K562 (cell line): ENCODE measurements at regions not wholly inside any gene's neighbourhood (a gene's known extent, or its start where the extent isn't known, plus 50 kb on each side); places are given as distances from the start of the nearest gene placed in this dataset.

ENCODE experiments used
- ATAC-seq: fragments of 200-7000 bp; cut with Tn5 transposase; 3 replicates; pipeline ENCODE4 v1.9.1; 2020; ENCODE audit warnings: moderate library complexity
- BruUV-seq: library from RNA; stranded (reverse); fragments of 400-500 nt; replicated peaks from 2 replicates; lab custom pipeline; 2021; lab: Mats Ljungman, UMichigan
- CTCF ChIA-PET: fragments of 300-600 bp; formaldehyde crosslinking; extraction: SDS; loops from one replicate; lab custom pipeline; 2021; ENCODE audit warnings: low intra/inter-chr PET ratio; lab: Yijun Ruan, JAX
- POLR2A ChIA-PET: fragments of 300-600, 350-650 bp; sonication (Branson Sonifier 250); formaldehyde crosslinking; extraction: SDS; loops from one replicate; lab custom pipeline; 2021; ENCODE audit warnings: antibody characterized with exemption, inconsistent platforms; lab: Yijun Ruan, JAX
- DNase-seq, 4 experiments: peaks; one replicate each; pipeline versions ENCODE4 v3.0.0 to v3.0.0-alpha.2; 2011 to 2018; ENCODE audit warnings: low spot score in 3 of 4, mixed read lengths in 3 of 4; ENCODE audit errors: extremely low read depth in 1 of 4
- FAIRE-seq: peaks from 2 replicates; lab custom pipeline; 2011; peaks lifted over from hg19 to GRCh38; lab: Jason Lieb, UNC
- H2AFZ ChIP-seq: 2 replicates; pipeline ENCODE4 v1.6.0; 2011; ENCODE audit warnings: low read depth, low read length, control low read depth, inconsistent platforms
- H3K27ac ChIP-seq: fragments of 200-600 bp; 3 replicates; pipeline ENCODE4 v1.8.0; 2011; ENCODE audit warnings: low read depth, mild to moderate bottlenecking, control low read depth, inconsistent platforms, low read length, moderate library complexity, mixed read lengths; ENCODE audit errors: extremely low read depth
- H3K27me3 ChIP-seq, 2 experiments: fragments of 300-600 bp in 1 of 2; 2 replicates in 1 of 2; 3 replicates in 1 of 2; pipeline versions ENCODE4 v1.6.0 to v1.8.0; 2011; ENCODE audit warnings: inconsistent platforms in 2 of 2, low read length in 2 of 2, mild to moderate bottlenecking in 1 of 2, mixed read lengths in 1 of 2, moderate library complexity in 1 of 2; ENCODE audit not compliant: control insufficient read depth in 2 of 2, insufficient read depth in 2 of 2
- H3K36me3 ChIP-seq: fragments of 300-600 bp; 3 replicates; pipeline ENCODE4 v1.8.0; 2011; ENCODE audit warnings: mild to moderate bottlenecking, low read length, inconsistent platforms; ENCODE audit not compliant: control insufficient read depth, insufficient read depth
- H3K4me1 ChIP-seq, 2 experiments: fragments of 200-600 bp in 1 of 2; replicated peaks in 1 of 2; 2 replicates in 1 of 2; 3 replicates in 1 of 2; pipeline versions ENCODE4 v1.5.1 to v1.8.0; 2011; ENCODE audit warnings: inconsistent platforms in 2 of 2, low read length in 2 of 2, mild to moderate bottlenecking in 1 of 2, mixed read lengths in 1 of 2, moderate library complexity in 1 of 2; ENCODE audit not compliant: control insufficient read depth in 2 of 2, insufficient read depth in 2 of 2
- H3K4me2 ChIP-seq: 2 replicates; pipeline ENCODE4 v1.6.1; 2011; ENCODE audit warnings: low read length, control low read depth, inconsistent platforms, mixed read lengths; ENCODE audit not compliant: insufficient read depth
- H3K4me3 ChIP-seq: fragments of 200-600 bp; sonication (generic), shearing (Covaris generic); 2 replicates; pipeline ENCODE4 v1.5.1; 2016; ENCODE audit warnings: control low read depth, inconsistent platforms
- H3K79me2 ChIP-seq: fragments of 200-600 bp; 3 replicates; pipeline ENCODE4 v1.8.0; 2011; ENCODE audit warnings: low read length, inconsistent platforms; ENCODE audit not compliant: control insufficient read depth, insufficient read depth
- H3K9ac ChIP-seq, 2 experiments: 2 replicates each; pipeline versions ENCODE4 v1.6.0 to v1.6.1; 2011; ENCODE audit warnings: low read depth in 2 of 2, low read length in 2 of 2, control low read depth in 1 of 2, inconsistent platforms in 1 of 2, mild to moderate bottlenecking in 1 of 2, mixed read lengths in 1 of 2; ENCODE audit not compliant: insufficient read depth in 1 of 2
- H3K9me1 ChIP-seq: one replicate; pipeline ENCODE4 v1.6.0; 2011; ENCODE audit warnings: inconsistent platforms, mild to moderate bottlenecking, low read length, moderate library complexity; ENCODE audit not compliant: control insufficient read depth, insufficient read depth
- H3K9me3 ChIP-seq: replicated peaks from 2 replicates; pipeline ENCODE4 v1.5.1; 2011; ENCODE audit warnings: low read depth, low read length, inconsistent platforms; ENCODE audit not compliant: control insufficient read depth, insufficient read depth
- H4K20me1 ChIP-seq: replicated peaks from 2 replicates; pipeline ENCODE4 v1.6.1; 2011; ENCODE audit warnings: low read length, inconsistent platforms, mixed read lengths; ENCODE audit not compliant: control insufficient read depth, insufficient read depth
- FOSL1 ChIP-seq: fragments of 200-800 bp; sonication (Bioruptor generic); conservative IDR thresholded peaks from 2 replicates; pipeline ENCODE4 v1.6.1; 2016; ENCODE audit warnings: missing genetic modification characterization, missing compliant biosample characterization
- NCOA1 ChIP-seq: fragments of 450-650 bp; IDR thresholded peaks from 2 replicates; pipeline ENCODE4 v1.6.1; 2016; ENCODE audit warnings: low read depth
- SETDB1 ChIP-seq: IDR thresholded peaks from one replicate; pipeline ENCODE4 v1.6.1; 2012; ENCODE audit warnings: low read length, control low read depth, inconsistent platforms
- WGBS: fragments of 100-300 bp; shearing (Covaris generic); methylation state at CpG from one replicate; pipeline ENCODE4 v1.1.6; 2016; ENCODE audit warnings: low coverage, mixed read lengths; ENCODE audit not compliant: insufficient coverage; ENCODE audit errors: missing lambda C conversion rate; 5-methylcytosine and 5-hydroxymethylcytosine counted together
- in situ Hi-C: fragments of 300-500 bp; cut with MboI; formaldehyde crosslinking; loops from 4 replicates; pipeline ENCODE4 v1.15.0; 2018; ENCODE audit warnings: inconsistent platforms, mixed read lengths
- intact Hi-C: fragments of 100-400 bp; cut with micrococcal nuclease; formaldehyde crosslinking; loops from 2 replicates; pipeline ENCODE4 v1.14.2; 2022
- TF ChIP-seq, protein P1 (sequence below), 2 experiments: fragments of 450-650 bp in 1 of 2; sonication (generic) in 1 of 2; formaldehyde crosslinking in 1 of 2; IDR thresholded peaks in 1 of 2; conservative IDR thresholded peaks in 1 of 2; 2 replicates each; pipeline versions ENCODE4 v1.6.1 to v1.8.1; 2016 to 2023; ENCODE audit warnings: mild to moderate bottlenecking in 2 of 2, moderate library complexity in 2 of 2, inconsistent platforms in 1 of 2, missing genetic modification reagents in 1 of 2
- TF ChIP-seq, protein P2 (sequence below): fragments of 200-800 bp; sonication (Bioruptor generic); IDR thresholded peaks from 2 replicates; pipeline ENCODE4 v1.6.1; 2016; ENCODE audit warnings: missing genetic modification characterization, missing compliant biosample characterization

DNA sequence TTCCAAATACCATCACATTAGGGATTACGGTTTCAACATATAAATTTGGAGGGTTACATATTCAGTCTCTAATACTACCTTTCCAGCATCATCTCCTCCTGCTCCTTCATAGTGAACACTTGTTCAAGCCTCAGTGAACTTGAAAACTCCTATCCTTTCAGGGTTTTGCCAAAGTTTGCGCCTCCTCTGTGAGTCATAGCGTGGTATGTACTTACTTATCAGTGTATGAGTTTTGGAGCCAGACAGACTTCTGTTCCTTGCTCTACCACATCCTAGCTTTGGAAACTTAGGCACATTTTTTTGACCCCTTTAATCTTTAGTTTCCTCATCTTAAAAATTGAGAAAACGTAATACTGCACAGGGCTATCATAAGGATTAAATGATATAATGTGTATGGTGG, 160.1 kb upstream of the ZC3H12C start:
- ATAC-seq (peak; percentile 77), FAIRE-seq (peak; percentile 42), DNase-seq (peak in 2 of 4 experiments; percentile 19 to 31)
- H3K4me1 ChIP-seq = peaks cover 0 to 2% of the 10 kb centered on the region in 2 experiments; a peak in 1 of 5 replicates
- BruUV-seq = no TSS peak
- no peak overlapping the region for H3K9ac ChIP-seq
- no peaks in the 10 kb centered on the region for H3K27me3 ChIP-seq
- H2AFZ ChIP-seq = peak overlapping the region; percentile 56; the same call in 1 of the 2 replicates
- ChIA-PET POLR2A (interaction anchor here (0.8 to 1.0 kb wide), 3 partner anchors 18 to 1177 kb away, joined by 3 to 4 read pairs (median 3); no protein-coding TSS in a partner anchor), CTCF (no interaction called here)
- no peak overlapping the region for H3K4me3 ChIP-seq
- H3K9me3 ChIP-seq = no peaks in the 10 kb centered on the region
- in situ Hi-C loops (no loop called here), intact Hi-C loops (no loop called here)
- H3K4me2 ChIP-seq = no peak overlapping the region
- no peaks in the 10 kb centered on the region for H4K20me1 ChIP-seq
- no peaks in the 10 kb centered on the region for H3K9me1 ChIP-seq
- TF ChIP-seq, protein P1, sequence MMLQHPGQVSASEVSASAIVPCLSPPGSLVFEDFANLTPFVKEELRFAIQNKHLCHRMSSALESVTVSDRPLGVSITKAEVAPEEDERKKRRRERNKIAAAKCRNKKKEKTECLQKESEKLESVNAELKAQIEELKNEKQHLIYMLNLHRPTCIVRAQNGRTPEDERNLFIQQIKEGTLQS (IDR thresholded peaks at IDR 0.05) = peak; percentile 12; the same call in 1 of the 2 replicates
- TF ChIP-seq, protein P1 (CRISPR knock-in tag; conservative IDR thresholded peaks at IDR 0.05) = no peak
- TF ChIP-seq FOSL1 (tag) = peak; percentile 76
- TF ChIP-seq NCOA1 = no peak
- TF ChIP-seq SETDB1 = no peak
- TF ChIP-seq, protein P2, sequence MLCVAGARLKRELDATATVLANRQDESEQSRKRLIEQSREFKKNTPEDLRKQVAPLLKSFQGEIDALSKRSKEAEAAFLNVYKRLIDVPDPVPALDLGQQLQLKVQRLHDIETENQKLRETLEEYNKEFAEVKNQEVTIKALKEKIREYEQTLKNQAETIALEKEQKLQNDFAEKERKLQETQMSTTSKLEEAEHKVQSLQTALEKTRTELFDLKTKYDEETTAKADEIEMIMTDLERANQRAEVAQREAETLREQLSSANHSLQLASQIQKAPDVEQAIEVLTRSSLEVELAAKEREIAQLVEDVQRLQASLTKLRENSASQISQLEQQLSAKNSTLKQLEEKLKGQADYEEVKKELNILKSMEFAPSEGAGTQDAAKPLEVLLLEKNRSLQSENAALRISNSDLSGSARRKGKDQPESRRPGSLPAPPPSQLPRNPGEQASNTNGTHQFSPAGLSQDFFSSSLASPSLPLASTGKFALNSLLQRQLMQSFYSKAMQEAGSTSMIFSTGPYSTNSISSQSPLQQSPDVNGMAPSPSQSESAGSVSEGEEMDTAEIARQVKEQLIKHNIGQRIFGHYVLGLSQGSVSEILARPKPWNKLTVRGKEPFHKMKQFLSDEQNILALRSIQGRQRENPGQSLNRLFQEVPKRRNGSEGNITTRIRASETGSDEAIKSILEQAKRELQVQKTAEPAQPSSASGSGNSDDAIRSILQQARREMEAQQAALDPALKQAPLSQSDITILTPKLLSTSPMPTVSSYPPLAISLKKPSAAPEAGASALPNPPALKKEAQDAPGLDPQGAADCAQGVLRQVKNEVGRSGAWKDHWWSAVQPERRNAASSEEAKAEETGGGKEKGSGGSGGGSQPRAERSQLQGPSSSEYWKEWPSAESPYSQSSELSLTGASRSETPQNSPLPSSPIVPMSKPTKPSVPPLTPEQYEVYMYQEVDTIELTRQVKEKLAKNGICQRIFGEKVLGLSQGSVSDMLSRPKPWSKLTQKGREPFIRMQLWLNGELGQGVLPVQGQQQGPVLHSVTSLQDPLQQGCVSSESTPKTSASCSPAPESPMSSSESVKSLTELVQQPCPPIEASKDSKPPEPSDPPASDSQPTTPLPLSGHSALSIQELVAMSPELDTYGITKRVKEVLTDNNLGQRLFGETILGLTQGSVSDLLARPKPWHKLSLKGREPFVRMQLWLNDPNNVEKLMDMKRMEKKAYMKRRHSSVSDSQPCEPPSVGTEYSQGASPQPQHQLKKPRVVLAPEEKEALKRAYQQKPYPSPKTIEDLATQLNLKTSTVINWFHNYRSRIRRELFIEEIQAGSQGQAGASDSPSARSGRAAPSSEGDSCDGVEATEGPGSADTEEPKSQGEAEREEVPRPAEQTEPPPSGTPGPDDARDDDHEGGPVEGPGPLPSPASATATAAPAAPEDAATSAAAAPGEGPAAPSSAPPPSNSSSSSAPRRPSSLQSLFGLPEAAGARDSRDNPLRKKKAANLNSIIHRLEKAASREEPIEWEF (CRISPR knock-in tag) = no peak
- no peaks in the 10 kb centered on the region for H3K36me3 ChIP-seq
- no peaks in the 10 kb centered on the region for H3K79me2 ChIP-seq
- 18% methylated on average over 4 of the region's 4 CpGs for WGBS
- H3K27ac ChIP-seq = no peak overlapping the region
